Stimulated activated CD4-positive, alpha-beta T cell treated with anti-CD3 and anti-CD28 coated beads, Interleukin-12 subunit alpha, Interleukin-12 subunit beta, amount 100 ng/mL, for 4 hours (primary cell): ENCODE measurements at regions not wholly inside any gene's neighbourhood (a gene's known extent, or its start where the extent isn't known, plus 50 kb on each side); places are given as distances from the start of the nearest gene placed in this dataset.
"Not testable (repeated sequence)": the region's sequence is repeated elsewhere in the genome, so short reads cannot be mapped to it uniquely, and the experiment has no call there.

Source experiments
- DNase-seq: peaks from one replicate; pipeline ENCODE4 v3.0.0-alpha.2; 2020

- DNase-seq, result not testable (repeated sequence)
These were observed 332.2 kb upstream of the PLGLB2 start for GRCh38 chr2:87415586-87416265.

GRCh38 chr2:87416266-87416592 is 331.7 kb upstream of the PLGLB2 start:
- DNase-seq, result not testable (repeated sequence)

- DNase-seq, result not testable (repeated sequence)
These were observed 330.7 kb upstream of the PLGLB2 start for GRCh38 chr2:87417147-87417546.

GRCh38 chr2:87417742-87418567 is 329.9 kb upstream of the PLGLB2 start:
- not testable (repeated sequence) for DNase-seq

GRCh38 chr2:87418823-87419822 is 328.8 kb upstream of the PLGLB2 start:
- DNase-seq, result not testable (repeated sequence)

- not testable (repeated sequence) for DNase-seq
These were observed 327.9 kb upstream of the PLGLB2 start for GRCh38 chr2:87419980-87420379.

- not testable (repeated sequence) for DNase-seq
These were observed 326.9 kb upstream of the PLGLB2 start for GRCh38 chr2:87420954-87421353.

- DNase-seq, result not testable (repeated sequence)
These were observed 323.8 kb upstream of the PLGLB2 start for GRCh38 chr2:87423796-87424762.

- not testable (repeated sequence) for DNase-seq
These were observed 323.1 kb upstream of the PLGLB2 start for GRCh38 chr2:87424763-87425154.

- not testable (repeated sequence) for DNase-seq
These were observed 322.7 kb upstream of the PLGLB2 start for GRCh38 chr2:87425191-87425590.

- not testable (repeated sequence) for DNase-seq
These were observed 322.2 kb upstream of the PLGLB2 start for GRCh38 chr2:87425717-87426116.

- DNase-seq, result not testable (repeated sequence)
These were observed 319.3 kb upstream of the PLGLB2 start for GRCh38 chr2:87428452-87429130.

- DNase-seq, result not testable (repeated sequence)
These were observed 318.5 kb upstream of the PLGLB2 start for GRCh38 chr2:87429206-87429930.

GRCh38 chr2:87429931-87430275 is 318.0 kb upstream of the PLGLB2 start:
- not testable (repeated sequence) for DNase-seq

- DNase-seq, result not testable (repeated sequence)
These were observed 316.8 kb upstream of the PLGLB2 start for GRCh38 chr2:87431051-87431450.

GRCh38 chr2:87432711-87433453 is 315.0 kb upstream of the PLGLB2 start:
- DNase-seq, result not testable (repeated sequence)

- not testable (repeated sequence) for DNase-seq
These were observed 311.9 kb upstream of the PLGLB2 start for GRCh38 chr2:87436007-87436406.

- not testable (repeated sequence) for DNase-seq
These were observed 310.1 kb upstream of the PLGLB2 start for GRCh38 chr2:87437701-87438260.

- DNase-seq, result not testable (repeated sequence)
These were observed 309.0 kb upstream of the PLGLB2 start for GRCh38 chr2:87438780-87439454.
